ENCODE measurements at regions not wholly inside any gene's neighbourhood (a gene's known extent, or its start where the extent isn't known, plus 50 kb on each side); places are given as distances from the start of the nearest gene placed in this dataset.

DNA sequence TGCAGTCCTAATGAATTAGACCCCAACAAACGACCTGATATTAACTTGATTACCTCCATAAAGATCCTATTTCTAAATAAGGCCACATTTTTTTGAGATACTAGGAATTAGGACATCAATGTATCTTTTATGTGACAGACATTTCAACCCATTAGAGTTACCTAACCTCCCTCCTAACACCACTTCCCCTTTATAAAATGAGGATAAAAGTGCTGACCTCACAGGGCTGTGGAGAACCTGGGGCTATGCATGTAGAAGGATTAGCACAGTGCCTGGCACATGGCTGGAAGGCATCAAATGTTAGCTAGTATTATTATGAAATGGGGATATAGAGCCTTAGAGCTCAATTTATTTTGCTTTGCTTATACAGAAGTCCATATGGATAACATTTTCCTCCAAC is 53.5 kb upstream of the LRRN1 start:
- in situ Hi-C loops (cut with HindIII; ENCODE audit: low pct_unique_long_range_greater_than_20kb, low sequenced_read_pairs): no loop called here
- DNase-seq (ENCODE audit: low read depth, low spot score): no peak

DNA sequence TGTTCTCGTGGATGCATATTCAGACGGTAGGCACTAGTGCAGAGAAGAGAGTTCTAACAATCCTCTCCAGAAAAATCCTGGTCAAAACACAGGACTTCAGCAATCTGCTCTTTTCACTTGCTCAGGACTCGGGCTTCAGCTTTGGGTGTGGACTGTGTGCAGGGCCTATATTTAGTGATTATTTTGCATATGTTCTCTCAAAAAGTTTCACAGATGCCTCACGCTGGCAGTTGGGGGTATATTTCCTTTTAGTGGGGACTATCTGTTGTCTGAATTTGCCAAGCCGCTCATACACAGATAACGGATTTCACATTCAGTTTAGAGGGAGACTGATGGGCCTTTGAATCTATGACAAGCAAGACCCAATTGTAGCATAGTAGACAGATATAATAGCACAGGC is 54.4 kb upstream of the LRRN1 start:
- in situ Hi-C loops (cut with HindIII; ENCODE audit: low pct_unique_long_range_greater_than_20kb, low sequenced_read_pairs): no loop called here

DNA sequence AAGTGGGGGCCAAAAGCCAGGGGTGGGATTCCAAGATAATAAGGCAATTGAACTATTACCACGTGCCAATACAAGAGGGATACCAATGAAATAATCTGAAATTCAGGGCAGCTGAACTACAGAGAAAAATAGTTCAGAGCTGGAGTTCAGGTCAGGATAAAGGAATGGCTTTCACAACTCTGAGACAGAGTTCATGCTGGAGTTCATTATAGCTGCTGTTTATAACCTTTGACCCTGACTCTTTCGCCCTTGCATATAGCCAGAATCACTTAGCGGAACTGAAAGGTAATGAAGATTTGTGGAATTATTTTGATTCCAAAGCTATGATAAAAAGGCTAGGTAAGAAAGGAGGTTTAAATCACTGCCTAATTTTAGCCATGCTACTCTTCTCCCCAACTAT is 55.5 kb upstream of the LRRN1 start:
- in situ Hi-C loops (cut with HindIII; ENCODE audit: low pct_unique_long_range_greater_than_20kb, low sequenced_read_pairs): no loop called here

More for the DNA sequence above, 54.4 kb upstream of the LRRN1 start:
- no peak for DNase-seq (ENCODE audit: low read depth, low spot score)

DNA sequence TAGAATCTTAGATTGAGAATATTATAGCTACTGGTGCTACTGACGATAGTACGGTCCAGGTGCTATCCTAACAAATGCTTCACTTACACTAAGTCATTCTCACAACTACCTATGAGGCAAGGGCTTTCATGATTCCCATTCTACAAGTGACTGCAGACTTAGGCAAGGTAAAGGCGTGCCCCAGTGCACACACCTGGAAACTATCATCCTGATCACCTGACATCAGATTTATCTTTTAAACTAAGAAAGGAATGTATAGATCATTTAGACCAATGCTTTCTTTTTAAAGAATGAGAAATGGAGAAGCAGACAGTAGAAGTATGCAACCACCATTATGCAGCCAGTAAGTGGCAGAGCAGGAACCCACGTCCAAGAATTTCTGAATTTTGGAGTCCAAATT is 59.2 kb upstream of the LRRN1 start:
- in situ Hi-C loops (cut with HindIII; ENCODE audit: low pct_unique_long_range_greater_than_20kb, low sequenced_read_pairs): no loop called here
- no peak for DNase-seq (ENCODE audit: low read depth, low spot score)

More for the DNA sequence above, 55.5 kb upstream of the LRRN1 start:
- no peak for DNase-seq (ENCODE audit: low read depth, low spot score)

DNA sequence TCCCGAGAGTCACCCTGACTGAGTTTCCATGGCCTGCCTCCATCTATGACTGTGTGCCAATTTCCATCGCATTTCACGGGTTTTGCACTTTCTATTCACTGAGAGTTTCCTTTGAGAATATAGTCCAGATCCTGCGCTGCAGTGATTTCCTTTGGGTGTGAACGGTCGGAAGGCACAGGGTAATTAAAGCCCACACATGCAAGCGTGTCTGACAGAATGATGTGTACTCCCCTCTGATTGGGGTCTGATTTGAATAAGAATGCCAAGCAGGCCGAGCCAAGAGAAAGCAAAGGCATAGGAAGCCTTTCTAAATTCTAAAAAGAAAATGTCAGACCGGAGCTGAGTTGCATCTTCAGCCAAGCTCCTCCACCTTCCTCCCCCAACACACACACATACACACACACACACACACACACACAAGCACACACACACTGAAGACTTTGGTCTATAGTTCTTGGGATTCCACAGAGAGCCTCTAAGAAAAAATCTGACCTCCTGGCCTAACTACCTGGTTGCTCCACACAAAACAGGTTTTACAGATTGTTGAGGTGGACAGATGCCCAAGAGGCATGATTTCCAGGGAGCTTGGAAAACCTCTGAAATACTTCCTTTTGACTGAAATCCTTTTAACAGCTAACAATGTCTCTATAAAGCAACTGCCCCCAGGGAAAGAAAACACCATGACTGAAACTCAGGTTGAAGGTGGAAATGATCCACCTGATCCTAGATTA is 59.7 kb upstream of the LRRN1 start:
- no peak for DNase-seq (ENCODE audit: low read depth, low spot score)
- in situ Hi-C loops (cut with HindIII; ENCODE audit: low pct_unique_long_range_greater_than_20kb, low sequenced_read_pairs): no loop called here

DNA sequence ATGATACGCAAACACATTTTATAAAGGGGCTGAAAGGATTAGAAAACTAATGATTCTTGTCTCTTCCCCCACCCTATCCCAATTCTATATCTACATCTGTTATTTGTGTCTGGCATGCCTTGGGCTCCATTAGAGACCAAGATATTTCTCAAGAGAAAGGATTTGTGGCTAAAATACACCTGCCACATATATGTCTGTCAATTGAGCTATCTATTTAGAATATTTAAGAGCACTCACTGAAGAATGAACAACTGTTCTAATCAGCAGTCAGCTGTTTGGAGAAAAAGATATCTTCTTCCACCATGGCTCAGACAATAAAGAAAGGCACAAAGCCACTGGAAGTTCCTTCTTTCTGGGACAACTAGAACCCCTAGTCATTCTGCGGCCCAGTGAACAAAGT is 61.7 kb upstream of the LRRN1 start:
- in situ Hi-C loops (cut with HindIII; ENCODE audit: low pct_unique_long_range_greater_than_20kb, low sequenced_read_pairs): no loop called here
- no peak for DNase-seq (ENCODE audit: low read depth, low spot score)

DNA sequence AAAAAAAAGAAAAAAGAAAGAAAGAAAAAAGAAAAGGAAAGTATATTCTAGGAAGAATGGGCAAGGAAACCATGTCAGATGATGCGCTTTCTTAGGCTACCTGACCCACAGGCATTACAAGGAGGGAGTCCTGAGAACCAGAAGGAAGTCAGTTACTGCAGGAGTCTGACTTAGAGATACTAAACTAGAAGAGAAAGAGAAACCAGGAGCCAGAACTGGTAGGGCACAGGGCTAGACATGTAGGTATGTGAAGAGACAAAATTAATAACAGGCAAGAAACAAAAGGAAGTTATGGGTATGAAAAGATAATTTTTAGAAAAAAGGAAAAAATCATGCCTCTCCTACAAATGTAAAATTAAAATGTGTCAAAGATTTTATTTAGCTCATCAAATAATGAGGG is 63.3 kb upstream of the LRRN1 start:
- in situ Hi-C loops (cut with HindIII; ENCODE audit: low pct_unique_long_range_greater_than_20kb, low sequenced_read_pairs): no loop called here
- DNase-seq (ENCODE audit: low read depth, low spot score): no peak

DNA sequence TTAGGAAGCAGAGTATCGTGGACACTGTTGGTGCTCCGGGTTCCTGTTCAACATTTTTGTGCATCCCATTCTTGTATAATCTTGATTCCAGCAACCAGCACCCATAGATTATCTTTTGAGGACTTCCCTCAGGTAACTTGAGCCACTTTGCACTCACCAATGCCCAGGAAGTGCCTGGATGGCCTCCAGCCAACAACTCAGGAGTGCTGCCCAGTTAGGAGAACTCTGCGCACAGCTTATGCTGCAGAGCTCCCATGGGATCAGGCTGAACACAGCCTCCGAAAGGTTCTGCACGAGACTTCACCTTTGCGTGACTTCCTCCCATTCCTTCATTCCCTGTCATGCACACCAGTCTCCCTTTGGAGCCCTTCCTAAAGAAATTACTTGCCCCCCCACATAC is 64.3 kb upstream of the LRRN1 start:
- no peak for DNase-seq (ENCODE audit: low read depth, low spot score)
- in situ Hi-C loops (cut with HindIII; ENCODE audit: low pct_unique_long_range_greater_than_20kb, low sequenced_read_pairs): no loop called here

DNA sequence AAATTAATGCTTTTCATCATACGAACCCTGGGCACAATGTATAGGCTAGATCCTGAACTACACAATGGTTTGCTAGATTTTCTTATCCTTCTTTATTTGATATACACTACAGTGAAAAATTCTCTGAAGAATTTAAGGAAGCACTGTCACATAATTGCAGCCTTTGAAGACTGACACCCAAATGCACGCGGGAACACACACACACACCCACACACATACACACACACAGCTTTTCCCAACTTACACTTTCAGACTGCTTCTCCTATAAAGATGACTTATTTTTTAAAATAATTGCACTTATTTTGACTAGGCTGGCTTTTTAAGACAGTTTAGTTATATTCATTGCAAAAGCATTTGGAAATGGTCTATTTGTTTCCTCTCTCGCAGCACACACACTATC is 70.0 kb upstream of the LRRN1 start:
- no peak for DNase-seq (ENCODE audit: low read depth, low spot score)
- in situ Hi-C loops (cut with HindIII; ENCODE audit: low pct_unique_long_range_greater_than_20kb, low sequenced_read_pairs): no loop called here

DNA sequence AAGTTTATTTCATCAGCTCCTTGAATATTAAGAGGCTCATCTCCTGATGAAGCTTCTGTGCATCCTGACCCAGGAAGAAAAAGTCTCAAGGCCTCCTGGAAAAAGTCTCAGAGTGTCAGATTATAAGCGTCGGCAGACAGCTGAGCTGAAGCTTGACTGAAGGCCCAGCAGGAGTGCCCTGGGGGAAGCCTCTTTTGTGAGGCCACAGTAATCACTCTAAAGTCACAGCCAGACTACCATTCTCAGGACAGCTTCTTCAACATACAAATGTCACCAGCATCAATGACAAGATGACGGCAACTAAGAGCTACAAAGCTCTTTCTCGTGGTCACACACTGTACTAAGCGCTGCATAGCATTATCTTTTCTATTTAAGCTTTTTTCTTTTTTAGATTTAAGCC is 72.7 kb upstream of the LRRN1 start:
- in situ Hi-C loops (cut with HindIII; ENCODE audit: low pct_unique_long_range_greater_than_20kb, low sequenced_read_pairs): no loop called here
- DNase-seq (ENCODE audit: low read depth, low spot score): no peak

DNA sequence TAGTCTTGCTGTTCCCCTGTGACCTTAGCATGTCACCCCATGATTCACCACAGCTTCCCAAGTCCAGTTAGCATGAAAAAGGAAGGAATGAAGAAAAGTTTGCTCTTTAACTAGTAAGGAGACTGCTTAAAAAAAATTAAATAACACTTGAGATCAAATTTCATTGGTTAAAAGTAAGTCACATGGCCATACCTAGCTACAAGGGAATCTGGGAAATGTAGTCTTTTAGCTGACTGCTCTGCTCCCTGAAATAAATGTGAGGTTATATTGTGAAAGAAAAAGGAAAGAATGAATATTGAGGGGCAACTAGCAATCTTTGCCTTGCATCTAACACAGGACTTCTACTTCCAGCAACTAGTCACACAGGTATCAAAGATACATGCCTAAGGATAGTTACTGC is 84.7 kb upstream of the LRRN1 start:
- in situ Hi-C loops (cut with HindIII; ENCODE audit: low pct_unique_long_range_greater_than_20kb, low sequenced_read_pairs): no loop called here
- no peak for DNase-seq (ENCODE audit: low read depth, low spot score)

DNA sequence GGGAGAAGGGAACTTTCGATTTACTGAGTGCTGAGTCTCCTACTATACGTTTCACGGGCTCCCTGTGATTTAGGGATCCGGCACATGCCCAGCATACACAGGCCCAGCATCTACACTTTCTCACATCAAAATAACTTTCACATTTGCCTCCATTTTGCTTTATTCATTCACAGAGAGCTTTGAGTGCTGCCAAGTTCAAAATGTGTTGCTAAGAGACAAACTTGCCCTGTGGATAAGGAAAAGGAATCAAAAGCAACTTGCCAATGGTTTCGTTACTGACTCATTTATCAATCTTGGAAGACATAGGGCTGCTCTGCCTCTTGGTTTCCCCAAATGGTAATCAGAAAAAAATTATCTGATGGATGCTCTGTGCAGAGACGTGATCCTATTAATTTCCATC is 86.3 kb upstream of the LRRN1 start:
- no peak for DNase-seq (ENCODE audit: low read depth, low spot score)
- in situ Hi-C loops (cut with HindIII; ENCODE audit: low pct_unique_long_range_greater_than_20kb, low sequenced_read_pairs): no loop called here

DNA sequence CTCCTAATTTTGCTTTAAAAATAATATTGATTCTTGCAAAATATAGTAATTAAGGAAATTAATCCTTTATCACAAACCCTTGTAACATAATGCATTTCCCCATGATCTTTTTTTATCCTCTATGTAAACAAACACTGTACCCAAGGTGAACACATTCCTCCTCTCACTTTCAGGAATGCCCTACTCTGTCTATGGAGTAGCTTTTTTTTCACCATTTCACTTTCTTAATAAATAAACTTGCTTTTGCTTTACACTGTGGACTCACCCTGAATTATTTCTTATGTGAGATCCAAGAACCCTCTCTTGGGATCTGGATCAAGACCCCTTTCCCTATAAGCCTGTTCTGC is 90.5 kb upstream of the LRRN1 start:
- in situ Hi-C loops (cut with HindIII; ENCODE audit: low pct_unique_long_range_greater_than_20kb, low sequenced_read_pairs): no loop called here
- no peak for DNase-seq (ENCODE audit: low read depth, low spot score)

DNA sequence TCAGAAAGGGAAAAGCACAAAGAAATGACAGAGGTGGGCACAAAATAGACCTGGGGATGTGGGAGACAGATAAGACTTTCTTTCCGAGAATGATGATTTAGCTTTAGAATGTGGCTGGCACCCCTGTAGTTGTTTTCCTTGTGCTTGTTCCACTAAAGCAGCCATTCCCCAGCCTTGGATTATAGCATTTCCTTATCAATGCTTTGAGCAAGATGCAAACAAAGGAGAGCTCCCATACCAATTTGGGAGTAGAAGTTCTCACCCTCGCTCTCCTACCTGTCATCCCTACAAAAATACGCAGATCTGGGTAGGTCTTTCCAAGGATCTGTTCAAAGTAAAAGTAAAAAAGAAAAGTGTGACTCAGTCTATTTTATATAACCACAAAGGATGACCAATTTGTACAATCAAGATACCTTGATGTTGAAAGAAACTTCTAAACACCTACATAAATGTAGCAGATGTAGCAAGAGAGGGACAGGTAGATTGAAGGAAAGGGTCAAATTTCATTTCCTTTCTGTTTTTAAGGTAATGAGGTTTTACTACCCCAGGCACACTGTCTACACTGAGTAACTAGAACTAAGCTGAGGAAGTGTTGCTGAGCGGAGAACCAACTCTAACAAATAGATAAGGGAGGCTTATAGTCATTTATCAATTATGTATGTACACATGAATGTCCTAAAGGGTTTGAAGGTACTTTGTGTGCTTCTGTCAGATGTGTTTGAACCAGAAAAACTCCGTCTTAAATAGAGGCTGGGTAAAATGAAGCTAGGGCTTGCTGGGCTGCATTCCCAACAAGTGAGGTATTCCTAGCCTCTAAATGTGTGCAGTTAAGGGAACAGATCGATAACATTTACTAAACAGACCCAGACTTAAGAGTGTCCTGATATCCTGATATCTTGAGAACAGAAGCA is 91.1 kb upstream of the LRRN1 start:
- in situ Hi-C loops (cut with HindIII; ENCODE audit: low pct_unique_long_range_greater_than_20kb, low sequenced_read_pairs): no loop called here
- DNase-seq (ENCODE audit: low read depth, low spot score): no peak

DNA sequence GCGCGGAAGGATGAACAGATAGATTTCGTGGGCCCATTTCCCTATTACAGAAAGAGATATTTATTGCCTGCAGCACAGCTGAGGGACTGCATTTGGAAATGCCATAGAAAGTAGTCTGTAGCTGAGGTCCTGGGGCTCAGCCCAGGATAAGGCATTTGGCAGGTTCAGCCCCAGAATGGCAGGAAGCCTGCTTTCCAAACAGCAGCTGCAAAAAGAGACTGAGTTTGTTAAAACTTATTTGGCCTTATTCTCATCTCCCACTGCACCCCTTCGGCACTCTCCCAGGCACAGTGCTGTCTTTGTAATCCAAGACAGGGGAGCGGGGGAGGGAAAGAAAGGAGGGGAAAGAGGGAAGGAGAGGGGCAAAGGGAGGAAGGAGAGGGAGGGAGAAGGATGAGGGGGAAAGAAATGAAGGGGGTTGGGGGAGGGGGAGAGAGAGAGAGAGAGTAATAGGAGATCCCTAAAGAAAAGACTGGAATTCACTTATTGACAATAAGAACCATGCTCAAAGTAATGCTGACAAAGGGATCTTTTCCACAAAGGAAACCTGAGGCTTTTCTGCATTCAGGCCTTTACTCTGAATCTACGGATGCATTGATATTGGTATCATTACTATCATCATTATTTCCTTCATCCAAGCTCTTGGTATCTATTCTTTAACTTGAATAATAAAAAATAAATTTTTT is 94.0 kb upstream of the LRRN1 start:
- DNase-seq (ENCODE audit: low read depth, low spot score): no peak
- in situ Hi-C loops (cut with HindIII; ENCODE audit: low pct_unique_long_range_greater_than_20kb, low sequenced_read_pairs): no loop called here

DNA sequence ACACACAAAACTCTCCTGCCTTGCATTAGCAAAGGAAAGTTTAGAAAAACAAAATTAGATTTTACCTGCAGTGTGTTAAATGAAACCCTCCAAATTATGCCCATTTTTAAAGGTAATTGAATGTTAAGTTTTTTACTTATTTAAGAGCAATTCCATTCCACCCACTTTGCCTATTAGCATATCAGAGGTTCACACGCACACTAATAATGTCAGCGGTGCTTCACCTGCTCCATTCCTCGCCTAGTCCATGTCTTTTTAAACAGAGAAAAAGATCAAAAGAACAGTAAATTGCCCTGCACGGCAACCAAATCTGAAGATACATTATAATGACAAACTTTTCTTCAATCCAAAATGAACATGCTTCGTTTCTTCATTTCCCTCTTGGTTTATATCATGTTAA is 97.3 kb upstream of the LRRN1 start:
- no peak for DNase-seq (ENCODE audit: low read depth, low spot score)
- in situ Hi-C loops (cut with HindIII; ENCODE audit: low pct_unique_long_range_greater_than_20kb, low sequenced_read_pairs): no loop called here

DNA sequence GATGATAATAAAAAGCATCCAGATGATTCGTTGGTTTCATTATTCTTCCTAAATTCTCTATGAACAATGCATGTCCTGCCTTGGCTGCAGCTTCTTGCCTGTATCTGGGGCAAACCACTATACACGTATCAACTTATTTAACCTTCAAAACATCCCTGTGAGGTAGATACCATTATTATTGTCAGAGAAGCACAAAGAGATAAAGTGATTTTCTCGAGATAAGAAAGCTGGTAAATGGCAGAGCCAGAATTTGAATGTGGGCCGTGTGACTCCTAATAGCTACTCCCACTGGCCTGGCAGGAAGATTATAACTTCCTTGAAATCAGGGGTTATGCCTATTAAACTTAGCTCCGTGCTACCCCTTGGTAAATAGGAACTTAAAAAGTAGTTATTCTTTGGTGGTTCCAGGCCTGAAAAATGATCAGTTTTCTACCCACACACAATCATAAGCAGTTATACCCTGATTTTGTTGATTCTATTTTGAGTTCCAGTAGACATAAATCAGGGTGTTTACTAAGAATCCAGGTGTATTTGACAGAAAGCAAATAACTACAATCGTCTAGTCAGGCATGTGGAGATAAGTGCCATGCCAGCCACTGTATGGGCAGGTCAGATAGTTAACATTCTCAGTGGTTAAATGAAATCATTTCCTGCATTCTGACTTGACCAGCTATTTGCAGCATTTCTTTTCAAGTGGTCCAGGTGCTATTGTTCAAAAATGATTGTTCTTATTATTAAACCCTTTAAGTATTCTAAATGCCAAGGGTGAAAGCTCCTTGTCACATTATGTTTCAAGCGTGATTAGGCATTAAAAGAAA is 99.2 kb upstream of the LRRN1 start:
- in situ Hi-C loops (cut with HindIII; ENCODE audit: low pct_unique_long_range_greater_than_20kb, low sequenced_read_pairs): no loop called here
- no peak for DNase-seq (ENCODE audit: low read depth, low spot score)

DNA sequence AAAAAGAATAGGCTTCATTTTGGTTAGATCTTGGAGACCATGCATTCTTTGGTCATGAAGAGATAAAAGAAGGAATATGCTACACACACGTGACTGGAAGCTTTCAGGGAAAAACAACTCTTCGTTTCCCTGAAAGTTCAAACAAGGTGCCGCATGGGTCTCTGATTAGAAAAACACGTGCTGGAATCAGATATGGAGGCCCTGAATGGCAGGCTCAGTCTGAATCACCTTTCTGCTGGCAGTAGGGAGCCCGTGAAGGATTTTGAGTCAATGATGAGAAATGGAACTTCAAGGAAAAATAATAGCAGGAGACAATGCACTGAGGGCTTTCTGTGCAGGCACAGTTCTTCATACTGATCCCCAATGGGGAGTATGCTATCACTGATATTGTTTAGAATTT is 99.8 kb upstream of the LRRN1 start:
- in situ Hi-C loops (cut with HindIII; ENCODE audit: low pct_unique_long_range_greater_than_20kb, low sequenced_read_pairs): no loop called here
- no peak for DNase-seq (ENCODE audit: low read depth, low spot score)
